ENCODE measurements at regions not wholly inside any gene's neighbourhood (a gene's known extent, or its start where the extent isn't known, plus 50 kb on each side); places are given as distances from the start of the nearest gene placed in this dataset.

- Histone ChIP-seq H3K4me2 (ENCODE audit: low read depth, low read length) (no peak overlapping the region), H3K4me1 (ENCODE audit: low read length) (no peaks in the 10 kb centered on the region), H3K9ac (ENCODE audit: low read length) (no peak overlapping the region), H4K20me1 (ENCODE audit: insufficient read depth, low read length) (no peaks in the 10 kb centered on the region), H3K9me3 (replicated peaks; ENCODE audit: insufficient read depth, low read length) (no peaks in the 10 kb centered on the region), H3K9me2 (replicated peaks; ENCODE audit: insufficient read depth, low read length) (no peaks in the 10 kb centered on the region), H3K27ac (ENCODE audit: low read length) (no peak overlapping the region), H3K4me3 (ENCODE audit: low read length) (no peak overlapping the region), H3K27me3 (replicated peaks; ENCODE audit: insufficient read depth, low read length) (no peaks in the 10 kb centered on the region), H2AFZ (ENCODE audit: low read length) (no peak overlapping the region), H3K79me2 (ENCODE audit: low read length) (no peaks in the 10 kb centered on the region), H3K36me3 (replicated peaks; ENCODE audit: insufficient read depth, low read length) (no peaks in the 10 kb centered on the region), H3F3A (ENCODE audit: insufficient read depth, low read length) (no peaks in the 10 kb centered on the region)
- DNase-seq: no peak
- TF ChIP-seq EZH2phosphoT487 (IDR thresholded peaks at IDR 0.05; ENCODE audit: low read length) (no peak), EZH2 (optimal IDR thresholded peaks at IDR 0.05; ENCODE audit: low read depth, low read length) (no peak)
- TF ChIP-seq, protein P1, sequence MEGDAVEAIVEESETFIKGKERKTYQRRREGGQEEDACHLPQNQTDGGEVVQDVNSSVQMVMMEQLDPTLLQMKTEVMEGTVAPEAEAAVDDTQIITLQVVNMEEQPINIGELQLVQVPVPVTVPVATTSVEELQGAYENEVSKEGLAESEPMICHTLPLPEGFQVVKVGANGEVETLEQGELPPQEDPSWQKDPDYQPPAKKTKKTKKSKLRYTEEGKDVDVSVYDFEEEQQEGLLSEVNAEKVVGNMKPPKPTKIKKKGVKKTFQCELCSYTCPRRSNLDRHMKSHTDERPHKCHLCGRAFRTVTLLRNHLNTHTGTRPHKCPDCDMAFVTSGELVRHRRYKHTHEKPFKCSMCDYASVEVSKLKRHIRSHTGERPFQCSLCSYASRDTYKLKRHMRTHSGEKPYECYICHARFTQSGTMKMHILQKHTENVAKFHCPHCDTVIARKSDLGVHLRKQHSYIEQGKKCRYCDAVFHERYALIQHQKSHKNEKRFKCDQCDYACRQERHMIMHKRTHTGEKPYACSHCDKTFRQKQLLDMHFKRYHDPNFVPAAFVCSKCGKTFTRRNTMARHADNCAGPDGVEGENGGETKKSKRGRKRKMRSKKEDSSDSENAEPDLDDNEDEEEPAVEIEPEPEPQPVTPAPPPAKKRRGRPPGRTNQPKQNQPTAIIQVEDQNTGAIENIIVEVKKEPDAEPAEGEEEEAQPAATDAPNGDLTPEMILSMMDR (IDR thresholded peaks at IDR 0.05; ENCODE audit: low read length): no peak
Measured at GRCh38 chr4:22903913-22904312, 211.2 kb downstream of the GBA3 start.

DNA sequence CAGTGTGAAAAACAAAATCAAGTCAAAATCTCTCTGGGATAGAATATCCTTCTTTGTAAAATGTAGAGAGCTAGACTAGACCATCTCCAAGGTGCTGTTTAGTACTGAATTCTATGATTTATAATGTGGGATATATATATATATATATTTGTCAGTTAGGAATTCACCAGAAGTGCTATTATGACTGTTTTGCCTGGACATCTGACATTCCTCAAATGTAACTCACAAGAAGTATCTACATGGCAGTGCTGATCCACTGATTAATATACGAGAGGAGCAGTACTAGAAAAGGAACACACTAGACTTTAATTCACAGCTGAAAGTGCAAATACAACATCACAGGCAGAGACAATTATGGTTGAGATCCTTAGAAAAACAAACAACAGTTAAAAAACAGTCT is 208.9 kb downstream of the GBA3 start:
- no peak overlapping the region for H2AFZ ChIP-seq (ENCODE audit: low read length)
- no peaks in the 10 kb centered on the region for H4K20me1 ChIP-seq (ENCODE audit: insufficient read depth, low read length)
- no peaks in the 10 kb centered on the region for H3K9me2 ChIP-seq (replicated peaks; ENCODE audit: insufficient read depth, low read length)
- H3K27ac ChIP-seq (ENCODE audit: low read length): no peak overlapping the region
- H3K9me3 ChIP-seq (replicated peaks; ENCODE audit: insufficient read depth, low read length): no peaks in the 10 kb centered on the region
- no peaks in the 10 kb centered on the region for H3K4me1 ChIP-seq (ENCODE audit: low read length)
- TF ChIP-seq, protein P1 (IDR thresholded peaks at IDR 0.05; ENCODE audit: low read length): no peak
- TF ChIP-seq EZH2phosphoT487 (IDR thresholded peaks at IDR 0.05; ENCODE audit: low read length) (no peak), EZH2 (optimal IDR thresholded peaks at IDR 0.05; ENCODE audit: low read depth, low read length) (no peak)
- H3F3A ChIP-seq (ENCODE audit: insufficient read depth, low read length): no peaks in the 10 kb centered on the region
- no peaks in the 10 kb centered on the region for H3K79me2 ChIP-seq (ENCODE audit: low read length)
- no peaks in the 10 kb centered on the region for H3K27me3 ChIP-seq (replicated peaks; ENCODE audit: insufficient read depth, low read length)
- H3K4me3 ChIP-seq (ENCODE audit: low read length): no peak overlapping the region
- no peaks in the 10 kb centered on the region for H3K36me3 ChIP-seq (replicated peaks; ENCODE audit: insufficient read depth, low read length)
- no peak for DNase-seq
- H3K4me2 ChIP-seq (ENCODE audit: low read depth, low read length): no peak overlapping the region
- no peak overlapping the region for H3K9ac ChIP-seq (ENCODE audit: low read length)

- no peaks in the 10 kb centered on the region for H3K9me2 ChIP-seq (replicated peaks; ENCODE audit: insufficient read depth, low read length)
- H3K79me2 ChIP-seq (ENCODE audit: low read length): no peaks in the 10 kb centered on the region
- TF ChIP-seq, protein P1 (IDR thresholded peaks at IDR 0.05; ENCODE audit: low read length): no peak
- no peak for TF ChIP-seq EZH2 (optimal IDR thresholded peaks at IDR 0.05; ENCODE audit: low read depth, low read length)
- no peak for TF ChIP-seq EZH2phosphoT487 (IDR thresholded peaks at IDR 0.05; ENCODE audit: low read length)
- no peak overlapping the region for H3K27ac ChIP-seq (ENCODE audit: low read length)
- no peak for DNase-seq
- H3K9me3 ChIP-seq (replicated peaks; ENCODE audit: insufficient read depth, low read length): no peaks in the 10 kb centered on the region
- no peak overlapping the region for H3K4me3 ChIP-seq (ENCODE audit: low read length)
- no peaks in the 10 kb centered on the region for H3F3A ChIP-seq (ENCODE audit: insufficient read depth, low read length)
- no peak overlapping the region for H3K4me2 ChIP-seq (ENCODE audit: low read depth, low read length)
- no peaks in the 10 kb centered on the region for H3K27me3 ChIP-seq (replicated peaks; ENCODE audit: insufficient read depth, low read length)
- H3K9ac ChIP-seq (ENCODE audit: low read length): no peak overlapping the region
- H4K20me1 ChIP-seq (ENCODE audit: insufficient read depth, low read length): no peaks in the 10 kb centered on the region
- no peaks in the 10 kb centered on the region for H3K36me3 ChIP-seq (replicated peaks; ENCODE audit: insufficient read depth, low read length)
- H2AFZ ChIP-seq (ENCODE audit: low read length): no peak overlapping the region
- H3K4me1 ChIP-seq (ENCODE audit: low read length): no peaks in the 10 kb centered on the region
Measured at GRCh38 chr4:22900876-22901275, 208.1 kb downstream of the GBA3 start.
